ENCODE measurements at regions not wholly inside any gene's neighbourhood (a gene's known extent, or its start where the extent isn't known, plus 50 kb on each side); places are given as distances from the start of the nearest gene placed in this dataset.

GRCh38 chr13:29946093-29946492 lies 95.7 kb upstream of the UBL3 start:
- no peak for DNase-seq

GRCh38 chr13:29943686-29944085 lies 93.3 kb upstream of the UBL3 start:
- no peak for DNase-seq

DNA sequence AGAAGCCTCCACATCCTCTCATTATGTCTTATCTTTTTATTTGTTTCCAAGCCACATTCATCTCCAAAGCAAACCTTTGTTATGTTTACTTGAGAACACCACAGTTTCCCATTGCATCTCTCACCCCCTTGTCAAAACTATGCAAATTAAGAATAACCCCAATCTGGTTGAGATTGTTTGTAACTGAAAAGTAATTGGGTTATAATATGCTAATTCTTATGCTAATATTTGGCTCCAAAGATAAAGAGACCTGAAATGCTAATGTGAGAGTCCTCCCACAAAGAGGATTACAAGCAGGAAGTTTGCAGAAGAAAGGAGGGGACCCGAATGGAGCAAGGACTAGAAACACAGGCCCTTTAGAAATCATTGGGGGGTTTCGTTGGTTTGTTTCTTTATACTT lies 92.9 kb upstream of the UBL3 start:
- DNase-seq: no peak

GRCh38 chr13:29940715-29941114 lies 90.3 kb upstream of the UBL3 start:
- no peak for DNase-seq

GRCh38 chr13:29939158-29939557 lies 88.7 kb upstream of the UBL3 start:
- no peak for DNase-seq

DNA sequence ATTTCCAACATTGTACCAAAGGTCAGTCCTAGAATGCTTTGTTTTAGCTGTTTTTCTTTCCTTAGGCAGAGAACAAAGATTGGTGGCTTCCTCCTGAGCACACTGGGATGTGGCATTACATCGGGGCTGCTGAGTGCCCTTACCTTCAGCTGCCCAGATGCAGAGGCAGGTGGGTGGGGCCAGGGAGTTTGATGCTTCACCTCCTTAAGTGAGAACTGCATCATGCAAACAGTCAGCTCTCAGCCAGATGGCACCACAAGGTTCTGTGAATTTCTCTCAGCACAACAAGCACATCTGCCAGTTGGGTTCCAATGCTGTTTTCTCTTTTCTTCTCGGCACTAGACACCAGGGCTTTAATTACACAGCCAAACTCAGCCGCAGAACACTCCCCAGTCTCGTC lies 87.4 kb upstream of the UBL3 start:
- no peak for DNase-seq

- no peak for DNase-seq
Observed at GRCh38 chr13:29937379-29937778, 87.0 kb upstream of the UBL3 start.

DNA sequence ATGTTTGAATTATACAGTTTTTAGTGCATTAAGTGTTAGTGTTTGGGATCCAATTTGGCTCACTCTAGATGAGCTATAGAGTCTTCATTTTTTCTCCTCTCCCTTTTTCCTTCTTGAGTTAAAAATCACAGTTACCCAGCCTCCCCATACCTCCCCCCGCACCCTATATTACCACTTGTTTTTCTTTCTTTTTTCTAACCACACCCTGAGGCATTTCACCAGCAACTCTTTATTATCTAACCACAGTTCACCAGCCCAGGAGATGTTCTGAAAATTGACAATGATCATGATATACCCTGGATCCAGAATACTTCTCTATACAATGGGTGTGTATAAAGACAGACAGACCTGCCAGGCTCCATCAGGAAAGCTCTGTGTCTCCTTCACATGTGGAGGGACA lies 86.5 kb upstream of the UBL3 start:
- DNase-seq: no peak

DNA sequence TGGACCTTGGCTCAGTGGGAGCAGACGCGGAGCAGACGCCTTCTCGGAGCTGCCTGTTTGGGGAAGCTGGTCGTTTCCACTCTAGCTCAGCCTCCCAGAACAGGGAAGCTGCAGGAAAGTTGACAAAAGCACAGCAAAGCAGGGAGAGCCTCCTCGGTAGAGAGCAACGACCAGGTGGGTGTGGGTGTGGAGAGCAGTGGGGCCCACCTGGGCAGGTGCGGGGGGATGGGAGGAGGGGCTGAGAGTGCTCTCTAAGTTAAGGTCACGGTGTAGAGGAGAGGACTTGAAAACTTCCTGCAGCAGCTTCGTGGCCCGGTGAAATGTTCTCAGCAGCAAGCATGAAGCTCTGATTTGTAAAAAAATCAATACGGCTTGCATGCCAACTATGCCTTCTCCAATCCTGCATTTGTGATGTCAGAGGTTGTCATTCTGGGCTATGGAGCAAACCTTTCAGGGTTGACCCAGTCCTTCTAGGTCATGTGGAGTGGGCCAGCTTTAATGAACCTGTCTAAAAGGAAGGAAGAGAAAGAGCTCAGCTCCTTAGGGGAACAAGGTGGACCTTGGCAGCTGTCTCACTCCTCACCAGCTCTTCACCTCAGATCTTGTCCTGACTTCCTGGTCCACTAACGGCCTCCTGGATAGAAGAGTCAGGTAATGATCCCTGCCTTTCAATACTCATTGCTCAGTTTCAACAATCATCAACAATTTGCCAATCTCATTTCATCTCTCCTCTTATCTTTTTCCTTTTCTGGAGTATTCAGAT lies 85.8 kb upstream of the UBL3 start:
- no peak for DNase-seq

DNA sequence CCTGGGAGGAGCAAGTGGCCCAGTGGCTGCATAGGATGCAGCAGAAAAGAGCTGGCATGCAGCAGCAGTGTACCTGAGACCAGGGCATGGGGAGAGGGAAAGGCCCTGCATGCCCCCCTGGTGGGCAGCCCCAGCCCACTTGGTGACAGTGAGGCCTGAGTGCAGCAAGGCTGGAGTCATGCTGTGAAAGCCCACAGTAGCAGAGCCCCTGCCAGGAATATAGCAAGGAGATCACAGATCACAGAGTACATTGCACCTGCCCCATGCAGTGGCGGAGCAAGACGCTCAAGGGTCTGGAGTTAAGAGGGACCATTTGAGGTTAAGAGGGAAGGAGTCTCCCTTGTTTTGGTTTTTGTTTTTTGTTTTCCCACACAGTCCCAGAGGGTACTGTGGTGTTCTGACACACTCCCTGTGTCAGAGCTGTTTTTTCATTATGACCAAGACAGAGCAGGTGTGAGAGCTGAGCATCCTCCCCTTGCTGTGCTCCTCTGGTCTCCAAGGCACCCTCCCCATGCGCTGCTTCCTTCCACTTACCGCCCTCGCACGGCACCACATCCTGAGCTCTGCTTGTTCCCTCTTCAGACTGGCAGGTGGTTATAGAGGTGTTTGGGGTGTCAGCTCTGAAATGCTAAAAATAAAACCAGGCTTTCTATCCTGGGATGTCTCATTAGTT lies 85.0 kb upstream of the UBL3 start:
- no peak for DNase-seq

GRCh38 chr13:29934531-29935308 lies 84.3 kb upstream of the UBL3 start:
- DNase-seq: no peak

- no peak for DNase-seq
Observed at GRCh38 chr13:29933401-29933800, 83.0 kb upstream of the UBL3 start.

DNA sequence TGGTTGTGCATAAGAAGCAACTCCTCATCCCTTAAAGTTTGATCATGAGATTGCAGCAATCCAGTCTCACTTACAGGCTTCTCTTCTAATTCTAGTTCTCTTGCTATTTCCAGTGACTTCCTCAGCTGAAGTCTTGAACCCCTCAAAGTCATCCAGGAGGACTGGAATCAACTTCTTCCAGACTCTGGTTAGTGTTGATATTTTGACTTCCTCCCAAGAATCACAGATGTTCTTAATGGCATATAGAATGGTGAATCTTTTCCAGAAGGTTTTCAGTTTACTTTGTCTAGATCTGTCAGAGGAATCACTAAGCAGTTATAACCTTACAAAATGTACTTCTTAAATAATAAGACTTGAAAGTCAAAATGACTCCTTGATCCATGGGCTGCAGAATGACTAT lies 81.3 kb upstream of the UBL3 start:
- no peak for DNase-seq

DNA sequence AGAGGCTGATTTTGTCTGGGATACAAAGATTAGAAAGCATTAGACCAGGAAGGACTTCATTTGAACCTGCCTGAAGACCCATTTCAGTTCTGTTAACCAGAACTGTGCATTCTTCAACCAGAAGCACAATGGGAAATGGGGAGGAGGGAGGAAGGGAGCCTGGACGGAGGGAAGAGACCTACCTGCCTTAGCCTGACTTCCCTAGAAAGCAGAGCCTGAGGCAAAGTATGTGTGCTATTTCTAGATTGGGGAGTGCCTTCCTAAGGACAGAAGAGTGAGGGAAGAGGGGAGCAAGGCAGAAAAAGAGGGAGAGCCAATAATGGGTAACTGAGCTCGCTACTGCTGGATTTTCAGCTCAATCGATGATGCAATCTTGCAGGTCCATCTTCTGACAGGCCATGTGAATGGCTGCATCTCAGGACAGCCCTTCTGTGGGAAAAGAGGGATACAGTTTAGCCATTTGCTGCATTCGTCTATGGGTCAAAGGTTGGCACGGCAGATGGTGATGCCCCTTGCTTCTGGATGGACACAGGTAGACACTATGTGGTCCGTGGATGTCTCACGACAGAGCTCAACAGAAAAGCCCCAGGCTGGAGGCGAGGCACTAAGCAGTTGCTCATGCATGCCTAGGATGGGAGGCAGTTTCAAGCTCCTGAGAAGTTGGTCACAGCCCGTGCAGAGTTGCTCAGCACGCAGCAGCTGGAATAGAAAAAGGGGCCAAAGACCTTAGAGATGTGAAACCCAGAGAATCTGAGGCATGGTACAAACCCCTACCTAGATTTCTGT lies 78.8 kb upstream of the UBL3 start:
- DNase-seq: no peak

GRCh38 chr13:29926098-29926476 lies 75.7 kb upstream of the UBL3 start:
- no peak for DNase-seq

- DNase-seq: peak; percentile 62
Observed at GRCh38 chr13:29925457-29926097, 75.2 kb upstream of the UBL3 start.

- DNase-seq: peak; percentile 34
Observed at GRCh38 chr13:29924482-29925350, 74.3 kb upstream of the UBL3 start.

DNA sequence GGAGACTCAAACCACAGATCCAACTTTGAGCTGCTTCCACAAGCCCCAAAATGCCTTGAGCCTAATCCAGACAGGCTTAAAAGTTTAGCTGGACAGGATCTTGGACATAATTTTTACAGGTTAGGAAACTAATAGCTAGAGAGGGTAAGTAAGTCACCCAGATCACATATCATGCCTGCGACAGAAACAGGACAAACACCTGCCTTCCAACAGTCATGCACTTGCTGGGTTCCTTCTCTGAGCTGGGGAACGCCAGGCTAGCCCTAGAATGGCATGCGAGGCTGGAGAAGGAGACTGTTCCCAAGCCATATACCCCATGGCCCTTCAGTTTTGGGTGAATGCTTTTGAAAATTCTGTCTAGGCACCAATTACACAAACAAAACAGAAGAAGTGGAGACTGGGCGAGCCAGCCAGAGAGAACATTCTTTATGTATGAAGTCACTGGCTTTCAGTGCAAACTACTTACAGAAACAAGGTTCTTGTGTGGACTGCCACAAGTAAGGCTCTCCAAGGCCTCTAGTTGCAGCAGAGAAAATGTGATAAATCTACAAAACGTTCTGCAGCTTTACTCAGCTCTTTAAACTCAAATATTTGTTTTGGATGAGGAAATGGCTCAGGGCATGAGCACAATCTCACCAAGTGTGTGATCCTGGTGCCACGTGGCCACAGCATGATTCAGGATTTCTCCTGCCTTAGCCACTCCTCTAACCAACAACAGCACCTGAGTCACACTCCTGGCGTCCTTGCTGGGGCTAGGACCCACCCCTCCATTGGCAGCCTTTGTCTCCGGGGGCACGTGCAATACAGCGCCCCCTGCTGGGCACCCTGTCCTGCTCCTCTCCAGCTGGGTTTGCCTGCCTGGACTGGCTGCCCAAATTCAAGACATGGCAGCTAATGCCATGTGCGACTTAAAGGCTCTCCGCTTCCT lies 73.4 kb upstream of the UBL3 start:
- peak; percentile 71 for DNase-seq

GRCh38 chr13:29922896-29923295 lies 72.5 kb upstream of the UBL3 start:
- DNase-seq: no peak

GRCh38 chr13:29922281-29922821 lies 71.9 kb upstream of the UBL3 start:
- DNase-seq: no peak

Data from NCI-H2029 treated with DMSO at 0.1 percent for 48 hours (cell line).